ENCODE measurements at regions not wholly inside any gene's neighbourhood (a gene's known extent, or its start where the extent isn't known, plus 50 kb on each side); places are given as distances from the start of the nearest gene placed in this dataset.

GRCh38 chr6:91509039-91509438 is 922.2 kb upstream of the MAP3K7 start:
- intact Hi-C loops (cut with micrococcal nuclease; ENCODE audit: unreplicated experiment) = no loop called here
- H3K4me3 Mint-ChIP-seq (ENCODE audit: unreplicated experiment) = no peak overlapping the region
- Histone ChIP-seq H3K4me3 (ENCODE audit: low read depth, low read length) (no peak overlapping the region), H3K9me3 (no peaks in the 10 kb centered on the region), H3K36me3 (ENCODE audit: control insufficient read depth, insufficient read depth, low read length) (no peaks in the 10 kb centered on the region), H3K27me3 (replicated peaks; ENCODE audit: control insufficient read depth, insufficient read depth, low read length) (no peaks in the 10 kb centered on the region), H3K4me1 (no peaks in the 10 kb centered on the region)
- no peak for DNase-seq
- no peaks in the 10 kb centered on the region for H3K36me3 Mint-ChIP-seq (ENCODE audit: insufficient read depth, unreplicated experiment)
- H3K27ac Mint-ChIP-seq (ENCODE audit: unreplicated experiment) = no peak overlapping the region
- ChIA-PET CTCF (no interaction called here), POLR2A (no interaction called here)
- no peak for TF ChIP-seq CTCF (IDR thresholded peaks at IDR 0.05; ENCODE audit: insufficient read depth in 1 of 2, low read depth in 1 of 2, low read length in 1 of 2, severe bottlenecking in 1 of 2, unreplicated experiment in 1 of 2)
- H3K9me3 Mint-ChIP-seq (ENCODE audit: unreplicated experiment) = no peaks in the 10 kb centered on the region
- H3K27me3 Mint-ChIP-seq (ENCODE audit: insufficient read depth, unreplicated experiment) = no peaks in the 10 kb centered on the region
- H3K4me1 Mint-ChIP-seq (ENCODE audit: low read depth, unreplicated experiment) = peaks cover 7% of the 10 kb centered on the region
- no TSS peak for BruUV-seq (replicated peaks)

- no peak for TF ChIP-seq CTCF (IDR thresholded peaks at IDR 0.05; ENCODE audit: insufficient read depth in 1 of 2, low read depth in 1 of 2, low read length in 1 of 2, severe bottlenecking in 1 of 2, unreplicated experiment in 1 of 2)
- DNase-seq = peak in 1 of 2 experiments; percentile 3
- H3K27ac Mint-ChIP-seq (ENCODE audit: unreplicated experiment) = no peak overlapping the region
- Histone ChIP-seq H3K4me3 (ENCODE audit: low read depth, low read length) (no peak overlapping the region), H3K9me3 (no peaks in the 10 kb centered on the region), H3K36me3 (ENCODE audit: control insufficient read depth, insufficient read depth, low read length) (no peaks in the 10 kb centered on the region), H3K4me1 (no peaks in the 10 kb centered on the region), H3K27me3 (replicated peaks; ENCODE audit: control insufficient read depth, insufficient read depth, low read length) (no peaks in the 10 kb centered on the region)
- BruUV-seq (replicated peaks) = no TSS peak
- peaks cover 7% of the 10 kb centered on the region for H3K4me1 Mint-ChIP-seq (ENCODE audit: low read depth, unreplicated experiment)
- no peak overlapping the region for H3K4me3 Mint-ChIP-seq (ENCODE audit: unreplicated experiment)
- H3K36me3 Mint-ChIP-seq (ENCODE audit: insufficient read depth, unreplicated experiment) = no peaks in the 10 kb centered on the region
- ChIA-PET CTCF (no interaction called here), POLR2A (no interaction called here)
- intact Hi-C loops (cut with micrococcal nuclease; ENCODE audit: unreplicated experiment) = no loop called here
- H3K9me3 Mint-ChIP-seq (ENCODE audit: unreplicated experiment) = no peaks in the 10 kb centered on the region
- no peaks in the 10 kb centered on the region for H3K27me3 Mint-ChIP-seq (ENCODE audit: insufficient read depth, unreplicated experiment)
Observed at GRCh38 chr6:91506509-91506908, 919.6 kb upstream of the MAP3K7 start.

- TF ChIP-seq CTCF (IDR thresholded peaks at IDR 0.05; ENCODE audit: insufficient read depth in 1 of 2, low read depth in 1 of 2, low read length in 1 of 2, severe bottlenecking in 1 of 2, unreplicated experiment in 1 of 2) = no peak
- H3K9me3 ChIP-seq = no peaks in the 10 kb centered on the region
- no TSS peak for BruUV-seq (replicated peaks)
- POLR2A ChIA-PET = no interaction called here
- peaks cover 7% of the 10 kb centered on the region for H3K4me1 Mint-ChIP-seq (ENCODE audit: low read depth, unreplicated experiment)
- CTCF ChIA-PET = no interaction called here
- no peaks in the 10 kb centered on the region for H3K9me3 Mint-ChIP-seq (ENCODE audit: unreplicated experiment)
- no peaks in the 10 kb centered on the region for H3K36me3 Mint-ChIP-seq (ENCODE audit: insufficient read depth, unreplicated experiment)
- intact Hi-C loops (cut with micrococcal nuclease; ENCODE audit: unreplicated experiment) = no loop called here
- DNase-seq = no peak
- no peaks in the 10 kb centered on the region for H3K27me3 Mint-ChIP-seq (ENCODE audit: insufficient read depth, unreplicated experiment)
- no peaks in the 10 kb centered on the region for H3K36me3 ChIP-seq (ENCODE audit: control insufficient read depth, insufficient read depth, low read length)
- H3K4me1 ChIP-seq = no peaks in the 10 kb centered on the region
- H3K4me3 ChIP-seq (ENCODE audit: low read depth, low read length) = no peak overlapping the region
- H3K27ac Mint-ChIP-seq (ENCODE audit: unreplicated experiment) = no peak overlapping the region
- no peak overlapping the region for H3K4me3 Mint-ChIP-seq (ENCODE audit: unreplicated experiment)
- no peaks in the 10 kb centered on the region for H3K27me3 ChIP-seq (replicated peaks; ENCODE audit: control insufficient read depth, insufficient read depth, low read length)
Observed at GRCh38 chr6:91505199-91505598, 918.3 kb upstream of the MAP3K7 start.

Measured in Caco-2 (cell line).